Osteoblast (primary cell): ENCODE measurements at regions not wholly inside any gene's neighbourhood (a gene's known extent, or its start where the extent isn't known, plus 50 kb on each side); places are given as distances from the start of the nearest gene placed in this dataset.
"Not testable (repeated sequence)": the region's sequence is repeated elsewhere in the genome, so short reads cannot be mapped to it uniquely, and the experiment has no call there.

Experiments
- DNase-seq: peaks from one replicate; pipeline ENCODE4 v3.0.0; 2011; ENCODE audit warnings: low spot score, mixed read lengths; ENCODE audit not compliant: insufficient read length; ENCODE audit errors: missing footprints
- H2AFZ ChIP-seq: 2 replicates; pipeline ENCODE4 v1.6.0; 2011; ENCODE audit warnings: mild to moderate bottlenecking, low read length
- H3K27ac ChIP-seq: 2 replicates; pipeline ENCODE4 v1.5.1; 2011; ENCODE audit warnings: mild to moderate bottlenecking, low read depth, low read length, moderate library complexity
- H3K27me3 ChIP-seq: 2 replicates; pipeline ENCODE4 v1.6.0; 2012; ENCODE audit warnings: mild to moderate bottlenecking, control low read depth, inconsistent platforms, low read length, moderate library complexity; ENCODE audit not compliant: insufficient read depth
- H3K36me3 ChIP-seq: 2 replicates; pipeline ENCODE4 v1.5.1; 2011; ENCODE audit warnings: mild to moderate bottlenecking, low read length, control low read depth, moderate library complexity; ENCODE audit not compliant: insufficient read depth
- H3K4me1 ChIP-seq: 2 replicates; pipeline ENCODE4 v1.5.1; 2011; ENCODE audit warnings: mild to moderate bottlenecking, low read length, control low read depth, moderate library complexity; ENCODE audit not compliant: insufficient read depth
- H3K4me2 ChIP-seq: 2 replicates; pipeline ENCODE4 v1.6.0; 2011; ENCODE audit warnings: mild to moderate bottlenecking, low read length; ENCODE audit not compliant: insufficient read depth
- H3K4me3 ChIP-seq: fragments of 200-600 bp; sonication (generic); 3 replicates; pipeline ENCODE4 v1.5.1; 2012; ENCODE audit warnings: mild to moderate bottlenecking, low read length, inconsistent platforms; ENCODE audit not compliant: insufficient read depth
- H3K79me2 ChIP-seq: 2 replicates; pipeline ENCODE4 v1.6.0; 2012; ENCODE audit warnings: mild to moderate bottlenecking, low read length, control low read depth, inconsistent platforms; ENCODE audit not compliant: insufficient read depth
- H3K9me3 ChIP-seq: 2 replicates; pipeline ENCODE4 v1.5.1; 2011; ENCODE audit warnings: low read depth, low read length, control low read depth
- H4K20me1 ChIP-seq: 2 replicates; pipeline ENCODE4 v1.6.0; 2012; ENCODE audit warnings: mild to moderate bottlenecking, low read length, control low read depth; ENCODE audit not compliant: insufficient read depth
- TF ChIP-seq, protein P1 (sequence below): IDR thresholded peaks from 2 replicates; pipeline ENCODE4 v1.5.1; 2011; ENCODE audit warnings: mild to moderate bottlenecking, low read depth, low read length, moderate library complexity; ENCODE audit errors: extremely low read depth

DNA sequence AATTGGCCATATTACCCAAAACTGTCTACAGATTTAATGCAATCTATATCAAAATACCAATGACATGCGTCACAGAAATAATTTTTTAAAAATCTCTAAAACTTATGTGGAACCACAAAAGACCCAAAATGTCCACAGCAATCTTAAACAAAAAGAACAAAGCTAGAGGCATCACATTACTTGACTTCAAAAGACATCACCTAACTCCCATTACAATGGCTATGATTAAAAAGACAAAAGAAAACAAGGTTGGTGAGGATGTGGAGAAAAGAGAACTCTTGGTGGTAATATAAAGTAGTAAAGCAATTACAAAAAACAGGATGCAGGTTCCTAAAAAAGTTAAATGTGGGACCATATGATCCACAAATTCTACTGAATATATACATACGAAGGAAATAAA, 187.6 kb upstream of the CNTN6 start:
- Histone ChIP-seq H2AFZ (no peak overlapping the region), H3K27me3 (no peaks in the 10 kb centered on the region), H3K79me2 (no peaks in the 10 kb centered on the region), H3K9me3 (no peaks in the 10 kb centered on the region), H3K36me3 (no peaks in the 10 kb centered on the region), H3K4me1 (no peaks in the 10 kb centered on the region), H4K20me1 (no peaks in the 10 kb centered on the region), H3K4me3 (no peak overlapping the region), H3K27ac (no peak overlapping the region), H3K4me2 (no peak overlapping the region)
- no peak for DNase-seq
- TF ChIP-seq, protein P1, sequence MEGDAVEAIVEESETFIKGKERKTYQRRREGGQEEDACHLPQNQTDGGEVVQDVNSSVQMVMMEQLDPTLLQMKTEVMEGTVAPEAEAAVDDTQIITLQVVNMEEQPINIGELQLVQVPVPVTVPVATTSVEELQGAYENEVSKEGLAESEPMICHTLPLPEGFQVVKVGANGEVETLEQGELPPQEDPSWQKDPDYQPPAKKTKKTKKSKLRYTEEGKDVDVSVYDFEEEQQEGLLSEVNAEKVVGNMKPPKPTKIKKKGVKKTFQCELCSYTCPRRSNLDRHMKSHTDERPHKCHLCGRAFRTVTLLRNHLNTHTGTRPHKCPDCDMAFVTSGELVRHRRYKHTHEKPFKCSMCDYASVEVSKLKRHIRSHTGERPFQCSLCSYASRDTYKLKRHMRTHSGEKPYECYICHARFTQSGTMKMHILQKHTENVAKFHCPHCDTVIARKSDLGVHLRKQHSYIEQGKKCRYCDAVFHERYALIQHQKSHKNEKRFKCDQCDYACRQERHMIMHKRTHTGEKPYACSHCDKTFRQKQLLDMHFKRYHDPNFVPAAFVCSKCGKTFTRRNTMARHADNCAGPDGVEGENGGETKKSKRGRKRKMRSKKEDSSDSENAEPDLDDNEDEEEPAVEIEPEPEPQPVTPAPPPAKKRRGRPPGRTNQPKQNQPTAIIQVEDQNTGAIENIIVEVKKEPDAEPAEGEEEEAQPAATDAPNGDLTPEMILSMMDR, result no peak

- Histone ChIP-seq H2AFZ (no peak overlapping the region), H3K27ac (no peak overlapping the region), H4K20me1 (no peaks in the 10 kb centered on the region), H3K79me2 (no peaks in the 10 kb centered on the region), H3K36me3 (no peaks in the 10 kb centered on the region), H3K4me3 (no peak overlapping the region), H3K4me2 (no peak overlapping the region), H3K27me3 (no peaks in the 10 kb centered on the region), H3K9me3 (no peaks in the 10 kb centered on the region), H3K4me1 (no peaks in the 10 kb centered on the region)
- TF ChIP-seq, protein P1, result no peak
- no peak for DNase-seq
Observed at GRCh38 chr3:906739-907138, 186.1 kb upstream of the CNTN6 start.

GRCh38 chr3:908839-909238, 184.0 kb upstream of the CNTN6 start:
- H3K27ac ChIP-seq, result no peak overlapping the region
- TF ChIP-seq, protein P1, result no peak
- H3K36me3 ChIP-seq, result no peaks in the 10 kb centered on the region
- H2AFZ ChIP-seq, result no peak overlapping the region
- H3K4me1 ChIP-seq, result no peaks in the 10 kb centered on the region
- no peak for DNase-seq
- H3K9me3 ChIP-seq, result no peaks in the 10 kb centered on the region
- no peaks in the 10 kb centered on the region for H3K79me2 ChIP-seq
- H3K4me2 ChIP-seq, result no peak overlapping the region
- no peaks in the 10 kb centered on the region for H4K20me1 ChIP-seq
- no peaks in the 10 kb centered on the region for H3K27me3 ChIP-seq
- no peak overlapping the region for H3K4me3 ChIP-seq

GRCh38 chr3:912717-913116, 180.1 kb upstream of the CNTN6 start:
- H3K27ac ChIP-seq, H3K27me3 ChIP-seq, H2AFZ ChIP-seq, H3K4me2 ChIP-seq, H3K4me3 ChIP-seq, H3K79me2 ChIP-seq, H4K20me1 ChIP-seq, H3K4me1 ChIP-seq, DNase-seq, H3K9me3 ChIP-seq, H3K36me3 ChIP-seq: not testable (repeated sequence)
